ENCODE measurements at regions not wholly inside any gene's neighbourhood (a gene's known extent, or its start where the extent isn't known, plus 50 kb on each side); places are given as distances from the start of the nearest gene placed in this dataset.

- no peak for TF ChIP-seq CTCF (IDR thresholded peaks at IDR 0.05)
- TF ChIP-seq POLR2AphosphoS5 (IDR thresholded peaks at IDR 0.05; ENCODE audit: insufficient read depth in 1 of 2, low read depth in 1 of 2): no peak
Observed at GRCh38 chr18:60861575-60861974, 471.7 kb upstream of the CDH20 start.
